Mesendoderm (in vitro differentiated cells): ENCODE measurements at regions not wholly inside any gene's neighbourhood (a gene's known extent, or its start where the extent isn't known, plus 50 kb on each side); places are given as distances from the start of the nearest gene placed in this dataset.
"Not testable (repeated sequence)": the region's sequence is repeated elsewhere in the genome, so short reads cannot be mapped to it uniquely, and the experiment has no call there.

Source experiments
- DNase-seq: peaks from one replicate; pipeline ENCODE4 v3.0.0; 2013
- H2AK5ac ChIP-seq: 2 replicates; pipeline ENCODE4 v1.6.1; 2013; ENCODE audit warnings: low read length, inconsistent platforms
- H2BK120ac ChIP-seq: 2 replicates; pipeline ENCODE4 v1.6.1; 2013; ENCODE audit warnings: low read depth, mild to moderate bottlenecking, low read length, moderate library complexity, mixed read lengths
- H2BK15ac ChIP-seq: replicated peaks from 2 replicates; pipeline ENCODE4 v1.6.1; 2013; ENCODE audit warnings: low read depth, mild to moderate bottlenecking, moderate library complexity
- H2BK5ac ChIP-seq: 2 replicates; pipeline ENCODE4 v1.6.1; 2013; ENCODE audit warnings: low read length, inconsistent platforms
- H3K18ac ChIP-seq: 2 replicates; pipeline ENCODE4 v1.6.1; 2013; ENCODE audit warnings: mild to moderate bottlenecking, low read length, mixed read lengths
- H3K23ac ChIP-seq: one replicate; pipeline ENCODE4 v1.6.1; 2013; ENCODE audit warnings: low read length
- H3K27ac ChIP-seq: 2 replicates; pipeline ENCODE4 v1.5.1; 2013; ENCODE audit warnings: low read depth, mild to moderate bottlenecking, inconsistent platforms, low read length, moderate library complexity
- H3K27me3 ChIP-seq: 2 replicates; pipeline ENCODE4 v1.6.1; 2013; ENCODE audit warnings: low read length, control low read depth, mild to moderate bottlenecking, inconsistent platforms; ENCODE audit not compliant: insufficient read depth, poor library complexity
- H3K36me3 ChIP-seq: 2 replicates; pipeline ENCODE4 v1.6.1; 2013; ENCODE audit warnings: low read length, inconsistent platforms; ENCODE audit not compliant: control insufficient read depth, insufficient read depth
- H3K4ac ChIP-seq: one replicate; pipeline ENCODE4 v1.6.1; 2013; ENCODE audit warnings: low read depth, mild to moderate bottlenecking, low read length, moderate library complexity
- H3K4me1 ChIP-seq: 2 replicates; pipeline ENCODE4 v1.6.1; 2013; ENCODE audit warnings: low read depth, low read length, inconsistent platforms; ENCODE audit not compliant: control insufficient read depth
- H3K4me2 ChIP-seq: 2 replicates; pipeline ENCODE4 v1.6.1; 2013; ENCODE audit warnings: low read length
- H3K4me3 ChIP-seq: 2 replicates; pipeline ENCODE4 v1.5.1; 2013; ENCODE audit warnings: mild to moderate bottlenecking, low read length
- H3K56ac ChIP-seq: one replicate; pipeline ENCODE4 v1.6.1; 2013; ENCODE audit warnings: low read length
- H3K79me1 ChIP-seq: 2 replicates; pipeline ENCODE4 v1.6.1; 2013; ENCODE audit warnings: low read length, inconsistent platforms
- H3K79me2 ChIP-seq: 2 replicates; pipeline ENCODE4 v1.6.1; 2013; ENCODE audit warnings: mild to moderate bottlenecking, low read length; ENCODE audit not compliant: control insufficient read depth, insufficient read depth
- H3K9ac ChIP-seq: 2 replicates; pipeline ENCODE4 v1.6.1; 2013; ENCODE audit warnings: low read length, inconsistent platforms
- H4K5ac ChIP-seq: one replicate; pipeline ENCODE4 v1.6.1; 2013; ENCODE audit warnings: low read length
- H4K8ac ChIP-seq: one replicate; pipeline ENCODE4 v1.6.1; 2013; ENCODE audit warnings: low read depth, mild to moderate bottlenecking, control low read depth, low read length, moderate library complexity
- WGBS: extraction: QIAGEN DNeasy Blood & Tissue Kit; methylation state at CpG from one replicate; pipeline ENCODE4 v1.1.7; 2013; ENCODE audit warnings: low lambda C conversion rate, missing lambda C conversion rate; ENCODE audit not compliant: insufficient coverage; ENCODE audit errors: extremely low coverage; 5-methylcytosine and 5-hydroxymethylcytosine counted together

DNA sequence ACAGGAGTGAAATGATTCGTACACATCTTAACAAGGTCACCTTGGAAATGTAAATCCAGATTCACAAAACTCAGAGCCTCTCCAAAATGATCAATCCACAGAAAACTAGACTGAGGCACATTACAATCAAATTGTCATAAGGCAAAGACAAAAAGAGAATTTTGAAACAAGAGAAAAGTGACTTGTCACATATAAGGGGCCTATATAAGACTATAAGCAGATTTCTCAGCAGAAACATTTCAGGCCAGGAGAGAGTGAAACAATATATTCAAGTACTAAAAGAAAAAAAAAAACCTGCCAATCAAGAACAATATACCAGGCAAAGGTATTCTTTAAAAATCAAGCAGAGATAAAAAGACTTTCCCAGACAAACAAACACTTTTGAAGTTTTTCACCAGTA is 429.1 kb downstream of the BCAT1 start:
- H3K23ac ChIP-seq: no peak overlapping the region

DNA sequence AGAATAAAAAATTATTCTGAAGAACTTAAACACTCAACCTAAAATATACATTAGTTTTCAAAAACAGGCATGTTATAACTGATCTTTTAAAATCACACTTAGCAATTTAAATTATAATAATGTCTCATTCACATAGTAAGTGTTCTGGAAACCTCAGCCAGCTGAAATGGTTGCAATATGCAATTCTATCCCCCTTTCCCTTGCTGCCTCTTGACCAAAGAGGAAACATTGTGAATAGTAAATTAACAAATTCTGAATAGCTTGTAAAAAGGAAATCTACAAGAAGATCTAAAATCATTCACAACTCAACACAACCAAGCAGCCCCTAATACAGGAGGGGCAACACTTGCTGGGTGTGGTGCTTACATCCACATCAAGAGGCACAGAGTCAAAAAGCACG is 431.9 kb downstream of the BCAT1 start:
- H2BK5ac ChIP-seq: no peak overlapping the region
- no peaks in the 10 kb centered on the region for H3K4me1 ChIP-seq
- no peaks in the 10 kb centered on the region for H3K79me1 ChIP-seq
- no peak for DNase-seq
- H3K27ac ChIP-seq: no peak overlapping the region
- no CpG with 5 or more reads among the region's 1 CpG for WGBS
- no peak overlapping the region for H3K18ac ChIP-seq
- no peak overlapping the region for H3K4ac ChIP-seq
- H2AK5ac ChIP-seq: no peak overlapping the region
- no peak overlapping the region for H4K8ac ChIP-seq
- H3K9ac ChIP-seq: no peak overlapping the region
- no peak overlapping the region for H3K4me3 ChIP-seq
- H4K5ac ChIP-seq: no peak overlapping the region
- no peak overlapping the region for H3K56ac ChIP-seq
- no peak overlapping the region for H3K23ac ChIP-seq
- no peak overlapping the region for H2BK120ac ChIP-seq
- H3K79me2 ChIP-seq: no peaks in the 10 kb centered on the region
- no peak overlapping the region for H3K4me2 ChIP-seq
- H2BK15ac ChIP-seq: no peak overlapping the region
- no peaks in the 10 kb centered on the region for H3K36me3 ChIP-seq
- no peaks in the 10 kb centered on the region for H3K27me3 ChIP-seq

More for the DNA sequence above, 429.1 kb downstream of the BCAT1 start:
- no peak overlapping the region for H3K4me2 ChIP-seq
- H3K18ac ChIP-seq: no peak overlapping the region
- no peaks in the 10 kb centered on the region for H3K36me3 ChIP-seq
- H3K4me1 ChIP-seq: no peaks in the 10 kb centered on the region
- no peaks in the 10 kb centered on the region for H3K79me1 ChIP-seq
- no peak overlapping the region for H3K4ac ChIP-seq
- no peak overlapping the region for H2BK15ac ChIP-seq
- no peak overlapping the region for H4K8ac ChIP-seq
- H2BK120ac ChIP-seq: no peak overlapping the region
- no peak overlapping the region for H2AK5ac ChIP-seq
- H4K5ac ChIP-seq: no peak overlapping the region
- H3K27ac ChIP-seq: no peak overlapping the region
- no peak overlapping the region for H3K56ac ChIP-seq
- H3K27me3 ChIP-seq: no peaks in the 10 kb centered on the region
- H3K79me2 ChIP-seq: no peaks in the 10 kb centered on the region
- no CpG with 5 or more reads among the region's 1 CpG for WGBS
- H3K4me3 ChIP-seq: no peak overlapping the region
- H2BK5ac ChIP-seq: no peak overlapping the region
- H3K9ac ChIP-seq: no peak overlapping the region
- no peak for DNase-seq

DNA sequence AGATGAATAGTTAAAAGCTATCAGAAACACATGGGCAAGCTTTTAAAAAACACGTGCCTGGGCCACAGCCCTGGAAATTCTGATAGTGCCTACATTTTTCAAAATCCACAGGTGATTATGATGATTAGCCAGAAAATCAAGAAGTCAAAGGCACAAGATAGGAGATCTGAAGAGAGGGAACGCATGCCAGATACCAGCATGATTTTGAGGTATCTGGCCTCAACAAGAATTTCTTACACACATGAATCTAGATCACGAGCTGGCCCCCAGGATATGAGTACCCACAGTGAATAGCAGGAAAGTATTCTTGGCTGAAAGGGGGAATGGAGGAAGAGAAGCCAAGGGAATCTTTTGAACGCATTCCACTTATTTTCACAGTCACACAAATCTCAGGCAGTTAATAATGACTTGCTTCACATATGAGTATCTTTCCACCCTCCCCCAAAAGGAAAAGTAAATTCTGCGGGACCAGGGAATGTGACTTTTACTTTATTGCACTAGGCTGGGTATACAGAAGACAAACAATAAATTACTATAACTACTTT is 438.2 kb downstream of the BCAT1 start:
- Histone ChIP-seq H3K4ac (no peak overlapping the region), H3K18ac (no peak overlapping the region), H3K27ac (no peak overlapping the region), H3K4me2 (no peak overlapping the region), H2BK5ac (no peak overlapping the region), H4K8ac (no peak overlapping the region), H3K36me3 (no peaks in the 10 kb centered on the region), H3K79me2 (no peaks in the 10 kb centered on the region), H4K5ac (no peak overlapping the region), H3K23ac (no peak overlapping the region), H3K27me3 (no peaks in the 10 kb centered on the region), H2BK15ac (no peak overlapping the region), H2BK120ac (no peak overlapping the region), H3K79me1 (no peaks in the 10 kb centered on the region), H3K9ac (no peak overlapping the region), H3K56ac (no peak overlapping the region), H3K4me1 (no peaks in the 10 kb centered on the region), H3K4me3 (no peak overlapping the region), H2AK5ac (no peak overlapping the region)
- DNase-seq: peak; percentile 24
- no CpG with 5 or more reads among the region's 5 CpGs for WGBS

DNA sequence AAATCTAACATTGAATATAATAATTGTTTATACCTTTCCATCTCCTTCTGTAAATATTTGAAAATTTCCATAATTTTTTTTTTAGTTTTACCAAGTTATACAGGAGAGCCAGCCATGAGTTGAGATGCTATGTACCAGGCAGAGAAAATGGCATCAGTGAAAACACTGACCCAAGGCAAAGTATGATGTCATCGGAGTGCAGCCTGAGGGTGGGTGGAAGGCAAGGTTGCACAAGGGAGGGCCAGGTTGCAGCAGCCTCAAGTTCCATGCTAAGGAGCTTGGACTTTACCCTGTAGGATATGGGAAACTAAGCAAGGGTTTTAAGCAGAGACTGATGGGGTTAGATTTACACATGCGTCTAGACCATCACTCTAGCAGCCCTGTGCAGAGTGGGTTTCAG is 441.1 kb downstream of the BCAT1 start:
- H3K56ac ChIP-seq: no peak overlapping the region
- H3K4me1 ChIP-seq: peaks cover 2% of the 10 kb centered on the region
- no peak overlapping the region for H3K23ac ChIP-seq
- H2BK15ac ChIP-seq: no peak overlapping the region
- WGBS: no CpG with 5 or more reads among the region's 2 CpGs
- no peak overlapping the region for H2BK5ac ChIP-seq
- H3K79me1 ChIP-seq: no peaks in the 10 kb centered on the region
- DNase-seq: peak; percentile 3
- no peak overlapping the region for H3K18ac ChIP-seq
- no peak overlapping the region for H3K9ac ChIP-seq
- no peaks in the 10 kb centered on the region for H3K36me3 ChIP-seq
- H3K4me3 ChIP-seq: no peak overlapping the region
- no peak overlapping the region for H3K4ac ChIP-seq
- no peak overlapping the region for H2AK5ac ChIP-seq
- no peak overlapping the region for H2BK120ac ChIP-seq
- H4K8ac ChIP-seq: no peak overlapping the region
- no peaks in the 10 kb centered on the region for H3K79me2 ChIP-seq
- H3K27me3 ChIP-seq: no peaks in the 10 kb centered on the region
- no peak overlapping the region for H3K27ac ChIP-seq
- no peak overlapping the region for H3K4me2 ChIP-seq
- no peak overlapping the region for H4K5ac ChIP-seq

DNA sequence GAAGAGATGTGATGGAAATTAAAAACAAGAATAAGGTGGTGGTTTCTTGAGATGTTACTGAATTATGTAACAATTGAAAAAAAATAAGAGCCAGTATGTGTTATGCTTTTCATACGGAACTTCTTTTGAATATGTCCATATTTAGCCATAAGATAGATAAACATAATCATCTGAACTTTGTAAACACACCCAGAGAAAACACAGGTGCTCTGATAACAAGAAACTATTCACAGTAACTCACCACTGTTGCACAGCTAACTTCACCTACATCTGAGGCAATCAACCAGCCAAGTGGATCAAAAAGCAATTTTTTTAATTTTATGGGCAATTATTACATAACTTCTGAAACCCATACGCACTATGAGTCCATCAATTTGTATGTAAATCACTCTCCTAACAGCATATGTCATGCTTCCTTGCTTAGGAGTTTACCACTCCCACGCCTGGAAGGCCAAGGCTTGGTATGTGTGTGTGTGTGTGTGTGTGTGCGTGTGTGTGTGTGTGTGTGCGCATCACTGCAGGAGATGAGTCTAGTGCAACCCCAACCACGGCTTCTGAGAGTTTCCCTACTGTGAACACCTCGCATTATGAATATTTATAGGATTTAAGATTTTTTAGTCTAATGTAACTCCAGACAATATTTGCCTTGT is 443.4 kb downstream of the BCAT1 start:
- Histone ChIP-seq H3K79me1 (no peaks in the 10 kb centered on the region), H3K4me1 (peaks cover 2% of the 10 kb centered on the region), H3K4me3 (no peak overlapping the region), H4K8ac (no peak overlapping the region), H3K4me2 (no peak overlapping the region), H3K79me2 (no peaks in the 10 kb centered on the region), H3K9ac (no peak overlapping the region), H2BK15ac (no peak overlapping the region), H3K18ac (no peak overlapping the region), H3K36me3 (no peaks in the 10 kb centered on the region), H3K56ac (no peak overlapping the region), H3K23ac (no peak overlapping the region), H4K5ac (no peak overlapping the region), H3K27ac (no peak overlapping the region), H3K4ac (no peak overlapping the region), H2BK5ac (no peak overlapping the region), H2AK5ac (no peak overlapping the region), H2BK120ac (no peak overlapping the region), H3K27me3 (no peaks in the 10 kb centered on the region)
- no peak for DNase-seq
- no CpG with 5 or more reads among the region's 7 CpGs for WGBS

DNA sequence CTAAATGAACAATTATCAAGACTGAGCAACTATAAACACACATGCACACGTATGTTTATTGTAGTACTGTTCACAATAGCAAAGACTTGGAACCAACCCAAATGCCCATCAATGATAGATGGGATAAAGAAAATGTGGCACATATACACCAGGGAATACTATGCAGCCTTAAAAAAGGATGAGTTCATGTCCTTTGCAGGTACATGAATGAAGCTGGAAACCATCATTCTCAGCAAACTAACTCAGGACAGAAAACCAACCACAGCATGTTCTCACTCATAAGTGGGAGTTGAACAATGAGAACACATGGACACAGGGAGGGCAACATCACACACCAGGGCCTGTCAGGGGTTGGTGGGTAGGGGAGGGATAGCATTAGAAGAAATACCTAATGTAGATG is 445.4 kb downstream of the BCAT1 start:
- not testable (repeated sequence) for H3K27me3 ChIP-seq, H4K8ac ChIP-seq, H3K56ac ChIP-seq, H3K27ac ChIP-seq, H3K4me2 ChIP-seq, H3K79me2 ChIP-seq, H3K4ac ChIP-seq, DNase-seq, H3K18ac ChIP-seq, H2AK5ac ChIP-seq, H3K23ac ChIP-seq, H3K9ac ChIP-seq, H3K36me3 ChIP-seq, H2BK15ac ChIP-seq, H3K4me3 ChIP-seq, H2BK120ac ChIP-seq, H4K5ac ChIP-seq, H3K79me1 ChIP-seq, H3K4me1 ChIP-seq, H2BK5ac ChIP-seq
- WGBS: no CpG with 5 or more reads among the region's 1 CpG
